CD4-positive, alpha-beta T cell treated with Interleukin-15 for 1 hour (primary cell): ENCODE measurements at regions not wholly inside any gene's neighbourhood (a gene's known extent, or its start where the extent isn't known, plus 50 kb on each side); places are given as distances from the start of the nearest gene placed in this dataset.
A peak's percentile ranks its signal among the peaks of the same experiment; 100 is the strongest.
"Not testable (repeated sequence)": the region's sequence is repeated elsewhere in the genome, so short reads cannot be mapped to it uniquely, and the experiment has no call there.

Source experiments
- DNase-seq: peaks from one replicate; pipeline ENCODE4 v3.0.0-alpha.2; 2020

GRCh38 chr12:8396225-8397071 lies 59.3 kb upstream of the CLEC6A start:
- peak; percentile 57 for DNase-seq

- not testable (repeated sequence) for DNase-seq
These were observed 58.4 kb upstream of the CLEC6A start for GRCh38 chr12:8397378-8397777.

GRCh38 chr12:8399496-8400034 lies 56.2 kb upstream of the CLEC6A start:
- not testable (repeated sequence) for DNase-seq

- not testable (repeated sequence) for DNase-seq
These were observed 51.9 kb upstream of the CLEC6A start for GRCh38 chr12:8403834-8404233.

GRCh38 chr12:8404341-8404740 lies 51.4 kb upstream of the CLEC6A start:
- DNase-seq: not testable (repeated sequence)
